ENCODE measurements at regions not wholly inside any gene's neighbourhood (a gene's known extent, or its start where the extent isn't known, plus 50 kb on each side); places are given as distances from the start of the nearest gene placed in this dataset.

- no peak for TF ChIP-seq CTCF (conservative IDR thresholded peaks at IDR 0.05 in 1 of 2, IDR thresholded peaks at IDR 0.05 in 1 of 2; ENCODE audit: extremely low read depth in 1 of 2, insufficient read depth in 1 of 2, low read depth in 1 of 2, low read length in 2 of 2)
- no peak for TF ChIP-seq EZH2 (IDR thresholded peaks at IDR 0.05; ENCODE audit: borderline replicate concordance, low read length)
Measured at GRCh38 chr11:112770033-112770432, 191.2 kb upstream of the NCAM1 start.
